SU-DHL-6 (cell line): ENCODE measurements at regions not wholly inside any gene's neighbourhood (a gene's known extent, or its start where the extent isn't known, plus 50 kb on each side); places are given as distances from the start of the nearest gene placed in this dataset.

Experiments
- H2AFZ ChIP-seq: fragments of 200-600 bp; sonication (generic); 2 replicates; pipeline ENCODE4 v1.6.1; 2014; ENCODE audit warnings: low read depth, mild to moderate bottlenecking, moderate library complexity, mixed read lengths, antibody characterized with exemption, low read length; ENCODE audit not compliant: severe bottlenecking
- H3F3A ChIP-seq: fragments of 200-600 bp; shearing (Covaris generic); 2 replicates; pipeline ENCODE4 v1.6.0; 2016; ENCODE audit warnings: antibody characterized with exemption, mild to moderate bottlenecking; ENCODE audit not compliant: insufficient read depth
- H3K27ac ChIP-seq: fragments of 200-600 bp; sonication (generic); 2 replicates; pipeline ENCODE4 v1.5.1; 2016; ENCODE audit warnings: low read depth, mild to moderate bottlenecking, low read length, moderate library complexity, mixed read lengths
- H3K27me3 ChIP-seq: fragments of 200-600 bp; sonication (generic), shearing (Covaris generic); 2 replicates; pipeline ENCODE4 v1.6.0; 2014; ENCODE audit warnings: mild to moderate bottlenecking, low read length
- H3K36me3 ChIP-seq: fragments of 200-600 bp; sonication (generic); 2 replicates; pipeline ENCODE4 v1.6.1; 2014; ENCODE audit warnings: mild to moderate bottlenecking, low read length, mixed read lengths
- H3K4me2 ChIP-seq: fragments of 300-600, 200-600 bp; shearing (Covaris generic), sonication (generic); 2 replicates; pipeline ENCODE4 v1.6.0; 2014; ENCODE audit warnings: low read length, low read depth, mild to moderate bottlenecking; ENCODE audit not compliant: poor library complexity, severe bottlenecking
- H3K4me3 ChIP-seq: fragments of 200-600 bp; sonication (generic); 2 replicates; pipeline ENCODE4 v1.5.1; 2014; ENCODE audit warnings: antibody characterized with exemption, low read length, mild to moderate bottlenecking, mixed read lengths; ENCODE audit not compliant: insufficient read depth, poor library complexity, severe bottlenecking
- H3K79me2 ChIP-seq: fragments of 200-600 bp; sonication (generic); 2 replicates; pipeline ENCODE4 v1.6.1; 2014; ENCODE audit warnings: mild to moderate bottlenecking, low read length, moderate library complexity; ENCODE audit not compliant: insufficient read depth
- H3K9ac ChIP-seq: fragments of 200-600 bp; sonication (generic); 2 replicates; pipeline ENCODE4 v1.7.0; 2014; ENCODE audit warnings: mild to moderate bottlenecking, low read length
- H3K9me2 ChIP-seq: fragments of 200-600 bp; sonication (generic); replicated peaks from 2 replicates; pipeline ENCODE4 v1.6.1; 2014; ENCODE audit warnings: low read length; ENCODE audit not compliant: insufficient read depth
- H3K9me3 ChIP-seq: fragments of 200-600 bp; sonication (generic); 2 replicates; pipeline ENCODE4 v1.6.1; 2014; ENCODE audit warnings: low read length, mixed read lengths; ENCODE audit not compliant: insufficient read depth
- H4K20me1 ChIP-seq: fragments of 200-600 bp; sonication (generic); 2 replicates; pipeline ENCODE4 v1.6.1; 2014; ENCODE audit warnings: low read depth, mild to moderate bottlenecking, antibody characterized with exemption, low read length, moderate library complexity, mixed read lengths
- EZH2phosphoT487 ChIP-seq: fragments of 200-600 bp; sonication (generic), shearing (Covaris generic); conservative IDR thresholded peaks from 2 replicates; pipeline ENCODE4 v1.6.1; 2018; ENCODE audit warnings: mild to moderate bottlenecking, antibody characterized with exemption, low read length, moderate library complexity, mixed read lengths
- TF ChIP-seq, protein P1 (sequence below): fragments of 200-600 bp; sonication (generic); IDR thresholded peaks from one replicate; pipeline ENCODE4 v1.5.1; 2017; ENCODE audit warnings: antibody characterized with exemption, mild to moderate bottlenecking, low read length, moderate library complexity; ENCODE audit not compliant: insufficient read depth, poor library complexity, severe bottlenecking

DNA sequence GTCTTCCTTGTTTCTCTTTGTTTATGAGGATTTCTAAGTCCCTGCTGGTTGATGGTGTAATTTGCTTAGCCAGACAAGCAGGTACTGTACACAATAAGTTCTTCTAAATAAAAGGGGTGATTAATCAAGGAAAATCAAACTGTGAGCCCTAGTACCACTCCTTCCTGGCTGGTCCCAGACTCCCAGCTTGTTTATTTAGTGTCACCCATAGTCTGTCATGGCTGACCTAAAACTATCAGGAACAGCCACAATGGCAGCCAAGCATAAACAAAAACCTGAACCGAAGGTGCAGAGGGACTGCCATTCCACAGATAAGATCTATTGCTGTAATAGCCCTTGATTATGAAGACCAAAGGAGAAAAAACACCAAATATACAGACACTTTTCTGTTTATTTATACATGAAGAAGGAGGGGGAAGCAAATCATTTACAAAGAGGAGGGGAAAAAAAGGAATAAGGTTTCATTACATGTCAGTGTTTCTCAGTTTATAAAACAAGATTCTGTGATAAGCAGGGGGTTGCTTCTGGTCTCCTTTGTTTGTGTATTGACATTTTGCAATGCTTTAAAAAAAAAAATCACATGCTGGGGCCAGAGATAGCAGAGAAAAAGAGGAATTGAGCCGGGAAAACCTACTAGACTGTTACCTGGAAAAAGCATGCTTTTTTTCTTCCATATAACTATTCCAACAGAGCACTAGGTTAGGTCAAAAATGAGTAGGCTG lies 182.4 kb upstream of the DPH6 start:
- Histone ChIP-seq H3K4me3 (no peak overlapping the region), H3K36me3 (no peaks in the 10 kb centered on the region), H3K9ac (no peak overlapping the region), H2AFZ (no peak overlapping the region), H3K9me2 (no peaks in the 10 kb centered on the region), H3K27ac (no peak overlapping the region), H3K79me2 (no peaks in the 10 kb centered on the region), H3F3A (no peaks in the 10 kb centered on the region), H3K9me3 (no peaks in the 10 kb centered on the region), H3K27me3 (no peaks in the 10 kb centered on the region), H4K20me1 (no peaks in the 10 kb centered on the region), H3K4me2 (no peak overlapping the region)
- no peak for TF ChIP-seq EZH2phosphoT487
- TF ChIP-seq, protein P1, sequence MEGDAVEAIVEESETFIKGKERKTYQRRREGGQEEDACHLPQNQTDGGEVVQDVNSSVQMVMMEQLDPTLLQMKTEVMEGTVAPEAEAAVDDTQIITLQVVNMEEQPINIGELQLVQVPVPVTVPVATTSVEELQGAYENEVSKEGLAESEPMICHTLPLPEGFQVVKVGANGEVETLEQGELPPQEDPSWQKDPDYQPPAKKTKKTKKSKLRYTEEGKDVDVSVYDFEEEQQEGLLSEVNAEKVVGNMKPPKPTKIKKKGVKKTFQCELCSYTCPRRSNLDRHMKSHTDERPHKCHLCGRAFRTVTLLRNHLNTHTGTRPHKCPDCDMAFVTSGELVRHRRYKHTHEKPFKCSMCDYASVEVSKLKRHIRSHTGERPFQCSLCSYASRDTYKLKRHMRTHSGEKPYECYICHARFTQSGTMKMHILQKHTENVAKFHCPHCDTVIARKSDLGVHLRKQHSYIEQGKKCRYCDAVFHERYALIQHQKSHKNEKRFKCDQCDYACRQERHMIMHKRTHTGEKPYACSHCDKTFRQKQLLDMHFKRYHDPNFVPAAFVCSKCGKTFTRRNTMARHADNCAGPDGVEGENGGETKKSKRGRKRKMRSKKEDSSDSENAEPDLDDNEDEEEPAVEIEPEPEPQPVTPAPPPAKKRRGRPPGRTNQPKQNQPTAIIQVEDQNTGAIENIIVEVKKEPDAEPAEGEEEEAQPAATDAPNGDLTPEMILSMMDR: no peak

GRCh38 chr15:35736150-35736549 lies 190.2 kb upstream of the DPH6 start:
- Histone ChIP-seq H3K4me3 (no peak overlapping the region), H3K36me3 (no peaks in the 10 kb centered on the region), H3K9me3 (no peaks in the 10 kb centered on the region), H3K9ac (no peak overlapping the region), H3K4me2 (no peak overlapping the region), H3K9me2 (no peaks in the 10 kb centered on the region), H4K20me1 (no peaks in the 10 kb centered on the region), H3K79me2 (no peaks in the 10 kb centered on the region), H3F3A (no peaks in the 10 kb centered on the region), H3K27ac (no peak overlapping the region), H3K27me3 (no peaks in the 10 kb centered on the region), H2AFZ (no peak overlapping the region)
- no peak for TF ChIP-seq EZH2phosphoT487
- TF ChIP-seq, protein P1: no peak

DNA sequence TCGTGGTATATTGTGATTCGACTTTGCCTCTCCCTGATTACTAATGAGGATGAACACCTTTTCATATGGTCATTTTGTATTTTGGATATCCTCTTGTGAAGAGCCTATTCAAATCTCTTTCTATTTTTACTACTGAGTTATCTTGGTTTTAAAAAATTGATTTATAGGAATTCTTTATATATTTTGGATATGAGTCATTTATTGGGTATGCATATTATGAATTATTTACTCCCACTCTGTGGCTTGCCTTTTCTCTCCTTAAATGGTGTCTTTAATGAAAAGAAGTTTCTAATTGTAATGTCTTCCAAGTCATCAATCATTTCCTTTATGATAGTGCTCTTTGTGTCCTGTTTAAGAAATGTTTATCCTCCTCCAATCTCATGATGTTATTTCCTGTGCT lies 191.5 kb upstream of the DPH6 start:
- no peaks in the 10 kb centered on the region for H3K36me3 ChIP-seq
- no peak overlapping the region for H3K4me2 ChIP-seq
- no peaks in the 10 kb centered on the region for H3K27me3 ChIP-seq
- H3K9me3 ChIP-seq: no peaks in the 10 kb centered on the region
- no peak overlapping the region for H2AFZ ChIP-seq
- H3K9ac ChIP-seq: no peak overlapping the region
- TF ChIP-seq EZH2phosphoT487: no peak
- TF ChIP-seq, protein P1: no peak
- H3K79me2 ChIP-seq: no peaks in the 10 kb centered on the region
- H3K9me2 ChIP-seq: no peaks in the 10 kb centered on the region
- H3F3A ChIP-seq: no peaks in the 10 kb centered on the region
- no peak overlapping the region for H3K4me3 ChIP-seq
- no peak overlapping the region for H3K27ac ChIP-seq
- no peaks in the 10 kb centered on the region for H4K20me1 ChIP-seq
